ENCODE measurements at regions not wholly inside any gene's neighbourhood (a gene's known extent, or its start where the extent isn't known, plus 50 kb on each side); places are given as distances from the start of the nearest gene placed in this dataset.
"Not testable (repeated sequence)": the region's sequence is repeated elsewhere in the genome, so short reads cannot be mapped to it uniquely, and the experiment has no call there.

DNA sequence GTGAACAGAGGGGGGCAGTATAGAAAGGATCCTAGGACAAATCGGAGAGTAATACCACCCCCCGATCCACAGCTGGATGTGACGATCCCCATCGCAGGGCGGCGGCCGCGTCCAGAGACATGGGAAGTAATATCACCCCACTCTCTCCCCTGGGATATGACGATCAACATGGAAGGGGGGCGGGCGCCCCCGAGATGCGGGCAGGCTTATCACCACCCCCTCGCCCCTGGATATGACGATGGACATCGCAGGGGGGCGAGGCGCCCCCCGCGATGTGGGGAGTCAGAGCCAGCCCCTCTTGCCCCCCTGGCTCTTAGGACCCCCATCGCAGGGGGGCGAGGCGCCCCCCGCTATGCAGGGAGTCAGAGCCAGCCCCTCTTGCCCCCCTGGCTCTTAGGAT, 120.4 kb upstream of the OSBPL11 start:
- no peak for ATAC-seq (ENCODE audit: poor library complexity)
- Mint-ChIP-seq H3K36me3 (ENCODE audit: low read depth) (no peaks in the 10 kb centered on the region), H3K27me3 (peaks cover 6% of the 10 kb centered on the region), H3K27ac (no peak overlapping the region), H3K4me1 (ENCODE audit: low read depth) (no peaks in the 10 kb centered on the region), H3K9me3 (no peaks in the 10 kb centered on the region), H3K4me3 (no peak overlapping the region)
- TF ChIP-seq, protein P1, sequence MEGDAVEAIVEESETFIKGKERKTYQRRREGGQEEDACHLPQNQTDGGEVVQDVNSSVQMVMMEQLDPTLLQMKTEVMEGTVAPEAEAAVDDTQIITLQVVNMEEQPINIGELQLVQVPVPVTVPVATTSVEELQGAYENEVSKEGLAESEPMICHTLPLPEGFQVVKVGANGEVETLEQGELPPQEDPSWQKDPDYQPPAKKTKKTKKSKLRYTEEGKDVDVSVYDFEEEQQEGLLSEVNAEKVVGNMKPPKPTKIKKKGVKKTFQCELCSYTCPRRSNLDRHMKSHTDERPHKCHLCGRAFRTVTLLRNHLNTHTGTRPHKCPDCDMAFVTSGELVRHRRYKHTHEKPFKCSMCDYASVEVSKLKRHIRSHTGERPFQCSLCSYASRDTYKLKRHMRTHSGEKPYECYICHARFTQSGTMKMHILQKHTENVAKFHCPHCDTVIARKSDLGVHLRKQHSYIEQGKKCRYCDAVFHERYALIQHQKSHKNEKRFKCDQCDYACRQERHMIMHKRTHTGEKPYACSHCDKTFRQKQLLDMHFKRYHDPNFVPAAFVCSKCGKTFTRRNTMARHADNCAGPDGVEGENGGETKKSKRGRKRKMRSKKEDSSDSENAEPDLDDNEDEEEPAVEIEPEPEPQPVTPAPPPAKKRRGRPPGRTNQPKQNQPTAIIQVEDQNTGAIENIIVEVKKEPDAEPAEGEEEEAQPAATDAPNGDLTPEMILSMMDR (IDR thresholded peaks at IDR 0.05) = no peak
- Histone ChIP-seq H3K27ac (ENCODE audit: low read depth in 1 of 2, low read length in 2 of 2) (no peak overlapping the region), H3K27me3 (ENCODE audit: control insufficient read depth in 1 of 2, insufficient read depth in 2 of 2, low read length in 2 of 2) (no peaks in the 10 kb centered on the region), H3K9me3 (ENCODE audit: control insufficient read depth in 1 of 2, insufficient read depth in 1 of 2, low read length in 2 of 2) (no peaks in the 10 kb centered on the region), H3K4me3 (ENCODE audit: low read length) (no peak overlapping the region), H3K36me3 (ENCODE audit: insufficient read depth, low read length) (no peaks in the 10 kb centered on the region), H3K4me1 (ENCODE audit: insufficient read depth, low read length) (no peaks in the 10 kb centered on the region)
- CTCF ChIA-PET = no interaction called here
- POLR2A ChIA-PET = no interaction called here
- intact Hi-C loops (cut with DNase I, micrococcal nuclease) = no loop called here
- DNase-seq = no peak

DNA sequence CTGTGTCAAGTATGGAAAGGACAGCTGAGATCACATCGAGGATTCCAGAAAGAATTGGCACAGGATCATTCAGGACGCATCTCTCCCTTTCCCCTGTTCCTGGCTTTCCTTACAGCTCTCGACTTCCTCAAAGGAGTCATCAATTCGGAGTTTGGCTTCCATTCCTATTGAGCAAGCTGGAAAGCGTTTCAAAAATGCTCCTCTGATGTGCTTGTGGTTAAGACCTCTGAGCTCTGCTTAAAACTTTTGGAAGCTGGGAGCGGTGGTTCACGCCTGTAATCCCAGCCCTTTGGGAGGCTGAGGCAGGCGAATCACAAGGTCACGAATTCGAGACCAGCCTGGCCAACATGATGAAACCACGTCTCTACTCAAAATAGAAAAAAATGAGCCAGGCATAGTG, 136.9 kb upstream of the OSBPL11 start:
- H3K9me3 ChIP-seq (ENCODE audit: control insufficient read depth in 1 of 2, insufficient read depth in 1 of 2, low read length in 2 of 2); POLR2A ChIA-PET; H3K36me3 ChIP-seq (ENCODE audit: insufficient read depth, low read length); H3K9me3 Mint-ChIP-seq; CTCF ChIA-PET; H3K4me1 Mint-ChIP-seq (ENCODE audit: low read depth); H3K27me3 Mint-ChIP-seq; intact Hi-C loops (cut with DNase I, micrococcal nuclease); H3K27ac Mint-ChIP-seq; H3K36me3 Mint-ChIP-seq (ENCODE audit: low read depth); ATAC-seq (ENCODE audit: poor library complexity); H3K27ac ChIP-seq (ENCODE audit: low read depth in 1 of 2, low read length in 2 of 2); H3K4me3 ChIP-seq (ENCODE audit: low read length); H3K27me3 ChIP-seq (ENCODE audit: control insufficient read depth in 1 of 2, insufficient read depth in 2 of 2, low read length in 2 of 2); DNase-seq; H3K4me3 Mint-ChIP-seq; H3K4me1 ChIP-seq (ENCODE audit: insufficient read depth, low read length): not testable (repeated sequence)

DNA sequence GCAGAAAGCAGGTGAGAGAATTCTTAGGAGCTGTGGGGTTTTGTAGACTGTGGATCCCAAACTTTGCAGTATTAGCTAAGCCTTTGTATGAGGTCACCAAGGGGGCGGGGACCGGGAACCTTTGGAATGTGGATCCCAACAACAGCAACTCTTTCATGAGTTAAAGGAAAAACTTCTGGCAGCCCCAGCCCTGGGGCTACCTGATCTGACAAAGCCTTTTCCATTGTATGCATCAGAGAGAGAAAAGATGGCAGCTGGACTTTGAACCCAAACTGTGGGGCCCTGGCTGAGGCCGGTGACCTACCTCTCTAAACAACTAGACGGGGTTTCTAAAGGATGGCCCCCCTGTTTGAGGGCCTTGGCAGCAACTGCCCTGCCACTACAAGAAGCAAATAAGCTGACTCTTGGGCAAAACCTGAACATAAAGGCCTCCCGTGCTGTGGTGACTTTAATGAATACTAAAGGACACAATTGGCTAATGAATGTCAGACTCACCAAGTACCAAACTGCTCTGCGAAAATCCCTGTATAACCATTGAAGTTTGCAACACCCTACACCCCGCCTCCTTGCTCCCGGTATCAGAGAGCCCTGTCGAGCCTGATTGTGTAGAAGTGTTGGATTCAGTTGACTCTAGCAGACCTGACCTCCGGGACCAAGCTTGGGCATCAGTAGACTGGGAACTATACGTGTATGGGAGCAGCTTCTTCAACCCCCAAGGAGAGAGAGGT, 146.9 kb upstream of the OSBPL11 start:
- intact Hi-C loops (cut with DNase I, micrococcal nuclease); H3K9me3 ChIP-seq (ENCODE audit: control insufficient read depth in 1 of 2, insufficient read depth in 1 of 2, low read length in 2 of 2); H3K4me3 Mint-ChIP-seq; POLR2A ChIA-PET; H3K27ac Mint-ChIP-seq; ATAC-seq (ENCODE audit: poor library complexity); H3K36me3 ChIP-seq (ENCODE audit: insufficient read depth, low read length); H3K27ac ChIP-seq (ENCODE audit: low read depth in 1 of 2, low read length in 2 of 2); CTCF ChIA-PET; H3K36me3 Mint-ChIP-seq (ENCODE audit: low read depth); H3K4me1 ChIP-seq (ENCODE audit: insufficient read depth, low read length); H3K4me1 Mint-ChIP-seq (ENCODE audit: low read depth); DNase-seq; H3K27me3 ChIP-seq (ENCODE audit: control insufficient read depth in 1 of 2, insufficient read depth in 2 of 2, low read length in 2 of 2); H3K4me3 ChIP-seq (ENCODE audit: low read length); H3K9me3 Mint-ChIP-seq; H3K27me3 Mint-ChIP-seq: not testable (repeated sequence)

DNA sequence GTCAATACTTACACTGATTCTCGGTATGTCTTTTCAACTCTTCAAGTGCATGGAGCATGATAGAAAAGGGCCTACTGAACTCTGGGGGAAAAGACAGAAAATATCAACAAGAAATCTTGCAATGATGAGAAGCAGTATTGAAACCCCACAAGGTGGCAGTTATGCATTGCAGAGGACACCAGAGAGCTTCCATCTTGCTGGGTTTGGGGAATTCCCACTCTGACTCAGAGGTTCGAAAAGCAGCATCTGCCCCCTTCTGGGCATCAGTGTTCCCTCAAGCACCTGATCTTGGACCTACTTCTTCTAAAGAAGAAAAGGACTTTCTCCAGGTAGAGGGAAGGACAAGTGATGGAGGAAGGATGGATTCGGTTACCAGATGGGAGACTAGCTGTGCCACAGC, 147.5 kb upstream of the OSBPL11 start:
- POLR2A ChIA-PET; CTCF ChIA-PET; H3K36me3 Mint-ChIP-seq (ENCODE audit: low read depth); H3K9me3 Mint-ChIP-seq; H3K27ac Mint-ChIP-seq; ATAC-seq (ENCODE audit: poor library complexity); H3K27me3 Mint-ChIP-seq; H3K4me3 ChIP-seq (ENCODE audit: low read length); H3K4me1 Mint-ChIP-seq (ENCODE audit: low read depth); H3K36me3 ChIP-seq (ENCODE audit: insufficient read depth, low read length); H3K4me3 Mint-ChIP-seq; H3K27me3 ChIP-seq (ENCODE audit: control insufficient read depth in 1 of 2, insufficient read depth in 2 of 2, low read length in 2 of 2); H3K4me1 ChIP-seq (ENCODE audit: insufficient read depth, low read length); intact Hi-C loops (cut with DNase I, micrococcal nuclease); H3K9me3 ChIP-seq (ENCODE audit: control insufficient read depth in 1 of 2, insufficient read depth in 1 of 2, low read length in 2 of 2); H3K27ac ChIP-seq (ENCODE audit: low read depth in 1 of 2, low read length in 2 of 2): not testable (repeated sequence)
- peak in 5 of 14 experiments; percentile 5 to 62 (median 39) for DNase-seq

DNA sequence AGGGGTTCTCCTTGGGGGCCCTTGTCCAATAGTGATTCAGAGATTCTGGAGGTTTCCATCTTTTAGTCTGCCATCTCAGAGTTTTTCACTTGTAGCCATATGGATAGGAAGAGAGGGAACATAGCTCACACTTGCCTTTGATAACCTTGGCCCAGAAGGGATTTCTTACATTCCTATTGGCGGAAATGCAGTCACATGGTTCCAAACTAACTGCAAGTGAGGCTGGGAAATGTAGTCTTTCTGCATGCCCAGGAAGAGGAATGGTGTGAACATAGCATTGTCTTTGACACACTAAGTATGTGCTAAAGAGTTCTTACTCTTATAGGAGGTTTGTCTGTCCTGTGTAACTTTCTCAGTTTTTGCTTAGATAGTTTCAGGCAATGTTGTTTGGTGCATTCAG, 161.8 kb upstream of the OSBPL11 start:
- H3K4me1 Mint-ChIP-seq (ENCODE audit: low read depth); intact Hi-C loops (cut with DNase I, micrococcal nuclease); CTCF ChIA-PET; H3K4me3 Mint-ChIP-seq; H3K4me3 ChIP-seq (ENCODE audit: low read length); H3K4me1 ChIP-seq (ENCODE audit: insufficient read depth, low read length); ATAC-seq (ENCODE audit: poor library complexity); H3K9me3 Mint-ChIP-seq; H3K9me3 ChIP-seq (ENCODE audit: control insufficient read depth in 1 of 2, insufficient read depth in 1 of 2, low read length in 2 of 2); POLR2A ChIA-PET; H3K27ac Mint-ChIP-seq; H3K36me3 Mint-ChIP-seq (ENCODE audit: low read depth); H3K27ac ChIP-seq (ENCODE audit: low read depth in 1 of 2, low read length in 2 of 2); H3K27me3 Mint-ChIP-seq; H3K36me3 ChIP-seq (ENCODE audit: insufficient read depth, low read length); H3K27me3 ChIP-seq (ENCODE audit: control insufficient read depth in 1 of 2, insufficient read depth in 2 of 2, low read length in 2 of 2): not testable (repeated sequence)
- peak in 2 of 14 experiments; percentile 3 to 25 for DNase-seq

DNA sequence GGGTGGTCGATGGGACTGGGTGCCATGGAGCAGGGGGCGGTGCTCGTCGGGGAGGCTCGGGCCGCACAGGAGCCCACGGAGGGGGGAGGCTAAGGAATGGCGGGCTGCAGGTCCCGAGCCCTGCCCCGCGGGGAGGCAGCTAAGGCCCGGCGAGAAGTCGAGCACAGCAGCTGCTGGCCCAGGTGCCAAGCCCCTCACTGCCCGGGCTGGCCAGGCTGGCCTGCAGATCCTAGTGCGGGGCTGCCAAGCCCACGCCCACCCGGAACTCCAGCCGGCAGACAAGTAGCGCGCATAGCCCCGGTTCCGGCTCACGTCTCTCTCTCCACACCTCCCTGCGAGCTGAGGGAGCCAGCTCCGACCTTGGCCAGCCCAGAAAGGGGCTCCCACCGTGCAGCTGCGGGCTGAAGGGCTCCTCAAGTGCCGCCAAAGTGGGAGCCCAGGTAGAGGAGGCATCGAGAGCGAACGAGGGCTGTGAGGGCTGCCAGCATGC, 163.4 kb upstream of the OSBPL11 start:
- H3K27me3 ChIP-seq (ENCODE audit: control insufficient read depth in 1 of 2, insufficient read depth in 2 of 2, low read length in 2 of 2); H3K4me1 Mint-ChIP-seq (ENCODE audit: low read depth); intact Hi-C loops (cut with DNase I, micrococcal nuclease); H3K9me3 Mint-ChIP-seq; H3K9me3 ChIP-seq (ENCODE audit: control insufficient read depth in 1 of 2, insufficient read depth in 1 of 2, low read length in 2 of 2); POLR2A ChIA-PET; H3K4me3 ChIP-seq (ENCODE audit: low read length); ATAC-seq (ENCODE audit: poor library complexity); DNase-seq; H3K36me3 Mint-ChIP-seq (ENCODE audit: low read depth); CTCF ChIA-PET; H3K4me3 Mint-ChIP-seq; H3K27ac ChIP-seq (ENCODE audit: low read depth in 1 of 2, low read length in 2 of 2); H3K4me1 ChIP-seq (ENCODE audit: insufficient read depth, low read length); H3K36me3 ChIP-seq (ENCODE audit: insufficient read depth, low read length); H3K27ac Mint-ChIP-seq: not testable (repeated sequence)
- peaks cover 11% of the 10 kb centered on the region for H3K27me3 Mint-ChIP-seq

All from CD4-positive, alpha-beta T cell (primary cell).